GM12878 (cell line): ENCODE measurements at regions not wholly inside any gene's neighbourhood (a gene's known extent, or its start where the extent isn't known, plus 50 kb on each side); places are given as distances from the start of the nearest gene placed in this dataset.

Experiments
- ATAC-seq: fragments of 200-7000 bp; cut with Tn5 transposase; 3 replicates; pipeline ENCODE4 v1.9.1; 2020; ENCODE audit warnings: mild to moderate bottlenecking, moderate library complexity
- BruUV-seq: library from RNA; stranded (reverse); fragments of 400-500 nt; replicated peaks from 2 replicates; lab custom pipeline; 2021; lab: Mats Ljungman, UMichigan
- CTCF ChIA-PET: fragments of 300-600 bp; sonication (Branson Sonifier 250); formaldehyde crosslinking; extraction: SDS; loops from one replicate; lab custom pipeline; 2021; ENCODE audit warnings: inconsistent platforms; lab: Yijun Ruan, JAX
- POLR2A ChIA-PET: fragments of 350-600 bp; formaldehyde crosslinking; extraction: SDS; loops from one replicate; lab custom pipeline; 2021; ENCODE audit warnings: inconsistent platforms; lab: Charles Lee
- RAD21 ChIA-PET: fragments of 300-600 bp; sonication (Branson Sonifier 250); formaldehyde crosslinking; loops from one replicate; lab custom pipeline; 2023; ENCODE audit warnings: antibody characterized with exemption; ENCODE audit not compliant: unreplicated experiment; lab: Charles Lee
- SMC1A ChIA-PET: fragments of 300-600 bp; sonication (Branson Sonifier 250); formaldehyde crosslinking; loops from one replicate; lab custom pipeline; 2023; ENCODE audit not compliant: unreplicated experiment, uncharacterized antibody; lab: Charles Lee
- DNase-seq: peaks from one replicate; pipeline ENCODE4 v3.0.0-alpha.2; 2011; ENCODE audit warnings: low read depth, low spot score
- FAIRE-seq: peaks from 3 replicates; lab custom pipeline; 2011; peaks lifted over from hg19 to GRCh38; lab: Jason Lieb, UNC
- H2AFZ ChIP-seq: 2 replicates; pipeline ENCODE4 v1.6.0; 2011; ENCODE audit warnings: low read depth, low read length, control low read depth; ENCODE audit not compliant: control insufficient read depth
- H3K27ac ChIP-seq: 2 replicates; pipeline ENCODE4 v1.5.1; 2011; ENCODE audit warnings: control low read depth; ENCODE audit not compliant: control insufficient read depth, insufficient read depth
- H3K27me3 ChIP-seq, 2 experiments: replicated peaks in 1 of 2; 2 replicates each; pipeline versions ENCODE4 v1.6.0 to v1.6.1; 2011; ENCODE audit warnings: low read length in 1 of 2; ENCODE audit not compliant: control insufficient read depth in 2 of 2, insufficient read depth in 2 of 2
- H3K36me3 ChIP-seq, 2 experiments: 2 replicates each; pipeline ENCODE4 v1.5.1; 2011; ENCODE audit warnings: low read length in 1 of 2; ENCODE audit not compliant: control insufficient read depth in 2 of 2, insufficient read depth in 2 of 2
- H3K4me1 ChIP-seq: 2 replicates; pipeline ENCODE4 v1.6.1; 2011; ENCODE audit warnings: mild to moderate bottlenecking, low read length, moderate library complexity, mixed read lengths; ENCODE audit not compliant: control insufficient read depth, insufficient read depth
- H3K4me2 ChIP-seq: 2 replicates; pipeline ENCODE4 v1.6.0; 2011; ENCODE audit warnings: control low read depth; ENCODE audit not compliant: control insufficient read depth, insufficient read depth
- H3K4me3 ChIP-seq: fragments of 200-600 bp; sonication (generic); 2 replicates; pipeline ENCODE4 v1.5.1; 2016
- H3K79me2 ChIP-seq: 2 replicates; pipeline ENCODE4 v1.6.0; 2011; ENCODE audit warnings: low read length; ENCODE audit not compliant: control insufficient read depth, insufficient read depth
- H3K9ac ChIP-seq: 2 replicates; pipeline ENCODE4 v1.8.0; 2011; ENCODE audit warnings: low read length, control low read depth, mixed read lengths; ENCODE audit not compliant: control insufficient read depth, insufficient read depth
- H3K9me3 ChIP-seq: replicated peaks from 3 replicates; pipeline ENCODE4 v1.5.1; 2011; ENCODE audit warnings: mild to moderate bottlenecking, low read length; ENCODE audit not compliant: control insufficient read depth, insufficient read depth
- H4K20me1 ChIP-seq: 2 replicates; pipeline ENCODE4 v1.6.0; 2011; ENCODE audit not compliant: control insufficient read depth, insufficient read depth
- BMI1 ChIP-seq: fragments of 450-650 bp; IDR thresholded peaks from 2 replicates; pipeline ENCODE4 v1.6.1; 2016; ENCODE audit warnings: mild to moderate bottlenecking, moderate library complexity, borderline replicate concordance
- CBFB ChIP-seq: IDR thresholded peaks from 2 replicates; pipeline ENCODE4 v1.6.1; 2016; ENCODE audit warnings: antibody characterized with exemption, low read depth
- CBX5 ChIP-seq: sonication (generic); IDR thresholded peaks from 2 replicates; pipeline ENCODE4 v1.6.1; 2016; ENCODE audit warnings: low read depth, moderate library complexity, mild to moderate bottlenecking, inconsistent platforms
- CHD1 ChIP-seq: IDR thresholded peaks from 2 replicates; pipeline ENCODE4 v1.6.1; 2012; ENCODE audit warnings: low read depth, low read length, improper control_type of control experiment
- CREB1 ChIP-seq: IDR thresholded peaks from 2 replicates; pipeline ENCODE4 v1.6.1; 2012; ENCODE audit warnings: low read depth, mild to moderate bottlenecking, inconsistent platforms
- KLF5 ChIP-seq: fragments of 450-650 bp; IDR thresholded peaks from 2 replicates; pipeline ENCODE4 v1.6.1; 2014; ENCODE audit warnings: mild to moderate bottlenecking; ENCODE audit not compliant: partially characterized antibody
- RAD51 ChIP-seq: fragments of 450-650 bp; IDR thresholded peaks from 2 replicates; pipeline ENCODE4 v1.6.1; 2016; ENCODE audit warnings: moderate library complexity, mild to moderate bottlenecking, inconsistent platforms
- RCOR1 ChIP-seq: conservative IDR thresholded peaks from 2 replicates; pipeline ENCODE4 v1.6.1; 2012; ENCODE audit warnings: low read depth, low read length, improper control_type of control experiment
- SIN3A ChIP-seq: IDR thresholded peaks from 2 replicates; pipeline ENCODE4 v1.6.1; 2012; ENCODE audit warnings: low read depth, low read length, improper control_type of control experiment
- STAT1 ChIP-seq: fragments of 450-650 bp; conservative IDR thresholded peaks from 2 replicates; pipeline ENCODE4 v1.6.1; 2014; ENCODE audit warnings: antibody characterized with exemption, mild to moderate bottlenecking
- ZNF217 ChIP-seq: fragments of 450-650 bp; IDR thresholded peaks from 2 replicates; pipeline ENCODE4 v1.6.1; 2017; ENCODE audit warnings: antibody characterized with exemption, mild to moderate bottlenecking
- ZSCAN29 ChIP-seq: fragments of 450-650 bp; IDR thresholded peaks from 2 replicates; pipeline ENCODE4 v1.6.1; 2017; ENCODE audit warnings: mild to moderate bottlenecking, moderate library complexity
- WGBS: methylation state at CpG from one replicate; pipeline ENCODE4 v1.1.6; 2016; ENCODE audit warnings: low lambda C conversion rate; ENCODE audit not compliant: insufficient replicate concordance, insufficient coverage; ENCODE audit errors: missing lambda C conversion rate; 5-methylcytosine and 5-hydroxymethylcytosine counted together
- in situ Hi-C: fragments of 300-500 bp; cut with MboI; formaldehyde crosslinking; loops from 9 replicates; pipeline ENCODE4 v1.14.3; 2018; ENCODE audit warnings: mixed read lengths
- intact Hi-C: fragments of 100-400 bp; cut with micrococcal nuclease; formaldehyde crosslinking; loops from one replicate; pipeline ENCODE4 v1.14.2; 2022; ENCODE audit not compliant: unreplicated experiment
- TF ChIP-seq, protein P1 (sequence below): fragments of 450-650 bp; IDR thresholded peaks from 2 replicates; pipeline ENCODE4 v1.6.1; 2017; ENCODE audit warnings: low read depth, mild to moderate bottlenecking, moderate library complexity
- TF ChIP-seq, protein P2 (sequence below): IDR thresholded peaks from 2 replicates; pipeline ENCODE4 v1.6.1; 2012; ENCODE audit warnings: low read depth, low read length, improper control_type of control experiment
- TF ChIP-seq, protein P3 (sequence below): fragments of 150-350 bp; IDR thresholded peaks from 2 replicates; pipeline ENCODE4 v1.6.1; 2016; ENCODE audit warnings: low read depth, low read length

DNA sequence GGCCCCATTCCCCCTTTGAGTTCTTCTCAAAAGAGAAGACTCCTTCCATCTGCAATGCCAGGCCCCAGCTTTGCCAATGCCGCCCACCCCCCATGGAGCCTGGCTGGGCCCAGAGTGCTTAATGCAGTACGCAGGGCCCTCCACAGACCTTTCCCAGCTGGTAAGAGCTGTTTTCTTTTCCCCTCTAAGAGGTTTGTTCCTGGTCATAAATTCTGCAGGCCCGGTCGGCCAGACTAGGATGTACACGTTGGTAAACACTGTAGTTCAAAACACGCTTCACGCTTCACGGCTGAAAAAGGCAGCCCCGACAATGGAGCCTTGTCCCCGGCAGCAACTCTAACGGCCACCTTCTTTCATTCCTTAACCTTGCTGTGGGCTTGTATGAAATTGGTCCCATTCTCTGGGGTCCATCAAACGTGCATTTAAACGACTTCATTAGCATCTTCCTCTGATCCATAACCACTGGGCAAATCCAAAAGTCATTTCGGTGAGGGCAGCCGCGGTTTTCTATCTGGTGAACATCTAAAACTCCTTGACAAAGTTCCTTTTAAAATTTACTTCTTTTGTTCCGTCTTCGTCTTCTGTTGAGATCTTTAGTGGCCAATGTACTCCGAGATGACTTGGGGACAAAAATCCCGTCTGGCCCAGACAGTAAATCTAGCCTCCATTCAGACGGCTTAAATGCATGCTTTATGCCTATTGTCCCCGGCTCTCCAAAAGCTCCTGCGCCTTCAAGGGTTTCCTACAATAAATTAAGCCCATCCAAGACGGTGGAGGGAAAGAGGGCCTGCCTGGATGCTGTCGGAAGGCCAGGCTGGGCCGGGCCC lies 60.0 kb upstream of the MYEOV start:
- FAIRE-seq = no peak
- CTCF ChIA-PET = no interaction called here
- intact Hi-C loops = no loop called here
- in situ Hi-C loops = no loop called here
- H3K79me2 ChIP-seq = no peaks in the 10 kb centered on the region
- no peak overlapping the region for H3K9ac ChIP-seq
- SMC1A ChIA-PET = no interaction called here
- DNase-seq = no peak
- H3K4me2 ChIP-seq = no peak overlapping the region
- H3K9me3 ChIP-seq = peaks cover 1% of the 10 kb centered on the region; the same call in 2 of the 3 replicates
- no peaks in the 10 kb centered on the region for H3K4me1 ChIP-seq
- no peaks in the 10 kb centered on the region for H3K27me3 ChIP-seq
- H4K20me1 ChIP-seq = no peaks in the 10 kb centered on the region
- RAD21 ChIA-PET = no interaction called here
- H3K27ac ChIP-seq = no peak overlapping the region
- POLR2A ChIA-PET = no interaction called here
- 78% methylated on average over 26 of the region's 26 CpGs for WGBS
- H3K4me3 ChIP-seq = no peak overlapping the region
- H2AFZ ChIP-seq = no peak overlapping the region
- no TSS peak for BruUV-seq
- ATAC-seq = no peak
- H3K36me3 ChIP-seq = no peaks in the 10 kb centered on the region
- TF ChIP-seq CREB1 = no peak
- no peak for TF ChIP-seq ZSCAN29
- TF ChIP-seq STAT1 = no peak
- TF ChIP-seq CBFB = no peak
- no peak for TF ChIP-seq CHD1
- TF ChIP-seq CBX5 = no peak
- no peak for TF ChIP-seq KLF5
- TF ChIP-seq, protein P1, sequence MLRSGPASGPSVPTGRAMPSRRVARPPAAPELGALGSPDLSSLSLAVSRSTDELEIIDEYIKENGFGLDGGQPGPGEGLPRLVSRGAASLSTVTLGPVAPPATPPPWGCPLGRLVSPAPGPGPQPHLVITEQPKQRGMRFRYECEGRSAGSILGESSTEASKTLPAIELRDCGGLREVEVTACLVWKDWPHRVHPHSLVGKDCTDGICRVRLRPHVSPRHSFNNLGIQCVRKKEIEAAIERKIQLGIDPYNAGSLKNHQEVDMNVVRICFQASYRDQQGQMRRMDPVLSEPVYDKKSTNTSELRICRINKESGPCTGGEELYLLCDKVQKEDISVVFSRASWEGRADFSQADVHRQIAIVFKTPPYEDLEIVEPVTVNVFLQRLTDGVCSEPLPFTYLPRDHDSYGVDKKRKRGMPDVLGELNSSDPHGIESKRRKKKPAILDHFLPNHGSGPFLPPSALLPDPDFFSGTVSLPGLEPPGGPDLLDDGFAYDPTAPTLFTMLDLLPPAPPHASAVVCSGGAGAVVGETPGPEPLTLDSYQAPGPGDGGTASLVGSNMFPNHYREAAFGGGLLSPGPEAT = no peak
- no peak for TF ChIP-seq ZNF217
- no peak for TF ChIP-seq SIN3A
- TF ChIP-seq RCOR1 = no peak
- no peak for TF ChIP-seq RAD51
- TF ChIP-seq, protein P2, sequence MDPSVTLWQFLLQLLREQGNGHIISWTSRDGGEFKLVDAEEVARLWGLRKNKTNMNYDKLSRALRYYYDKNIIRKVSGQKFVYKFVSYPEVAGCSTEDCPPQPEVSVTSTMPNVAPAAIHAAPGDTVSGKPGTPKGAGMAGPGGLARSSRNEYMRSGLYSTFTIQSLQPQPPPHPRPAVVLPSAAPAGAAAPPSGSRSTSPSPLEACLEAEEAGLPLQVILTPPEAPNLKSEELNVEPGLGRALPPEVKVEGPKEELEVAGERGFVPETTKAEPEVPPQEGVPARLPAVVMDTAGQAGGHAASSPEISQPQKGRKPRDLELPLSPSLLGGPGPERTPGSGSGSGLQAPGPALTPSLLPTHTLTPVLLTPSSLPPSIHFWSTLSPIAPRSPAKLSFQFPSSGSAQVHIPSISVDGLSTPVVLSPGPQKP = no peak
- no peak for TF ChIP-seq BMI1
- TF ChIP-seq, protein P3, sequence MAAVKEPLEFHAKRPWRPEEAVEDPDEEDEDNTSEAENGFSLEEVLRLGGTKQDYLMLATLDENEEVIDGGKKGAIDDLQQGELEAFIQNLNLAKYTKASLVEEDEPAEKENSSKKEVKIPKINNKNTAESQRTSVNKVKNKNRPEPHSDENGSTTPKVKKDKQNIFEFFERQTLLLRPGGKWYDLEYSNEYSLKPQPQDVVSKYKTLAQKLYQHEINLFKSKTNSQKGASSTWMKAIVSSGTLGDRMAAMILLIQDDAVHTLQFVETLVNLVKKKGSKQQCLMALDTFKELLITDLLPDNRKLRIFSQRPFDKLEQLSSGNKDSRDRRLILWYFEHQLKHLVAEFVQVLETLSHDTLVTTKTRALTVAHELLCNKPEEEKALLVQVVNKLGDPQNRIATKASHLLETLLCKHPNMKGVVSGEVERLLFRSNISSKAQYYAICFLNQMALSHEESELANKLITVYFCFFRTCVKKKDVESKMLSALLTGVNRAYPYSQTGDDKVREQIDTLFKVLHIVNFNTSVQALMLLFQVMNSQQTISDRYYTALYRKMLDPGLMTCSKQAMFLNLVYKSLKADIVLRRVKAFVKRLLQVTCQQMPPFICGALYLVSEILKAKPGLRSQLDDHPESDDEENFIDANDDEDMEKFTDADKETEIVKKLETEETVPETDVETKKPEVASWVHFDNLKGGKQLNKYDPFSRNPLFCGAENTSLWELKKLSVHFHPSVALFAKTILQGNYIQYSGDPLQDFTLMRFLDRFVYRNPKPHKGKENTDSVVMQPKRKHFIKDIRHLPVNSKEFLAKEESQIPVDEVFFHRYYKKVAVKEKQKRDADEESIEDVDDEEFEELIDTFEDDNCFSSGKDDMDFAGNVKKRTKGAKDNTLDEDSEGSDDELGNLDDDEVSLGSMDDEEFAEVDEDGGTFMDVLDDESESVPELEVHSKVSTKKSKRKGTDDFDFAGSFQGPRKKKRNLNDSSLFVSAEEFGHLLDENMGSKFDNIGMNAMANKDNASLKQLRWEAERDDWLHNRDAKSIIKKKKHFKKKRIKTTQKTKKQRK = no peak
